ENCODE measurements at regions not wholly inside any gene's neighbourhood (a gene's known extent, or its start where the extent isn't known, plus 50 kb on each side); places are given as distances from the start of the nearest gene placed in this dataset.

GRCh38 chr11:69217276-69218105 is 61.8 kb downstream of the SMIM38 start:
- H3K9me3 Mint-ChIP-seq: no peaks in the 10 kb centered on the region
- peak; percentile 66 for DNase-seq (ENCODE audit: extremely low spot score, unreplicated experiment)

GRCh38 chr11:69218271-69218682 is 62.5 kb downstream of the SMIM38 start:
- no peaks in the 10 kb centered on the region for H3K9me3 Mint-ChIP-seq
- no peak for TF ChIP-seq CTCF (conservative IDR thresholded peaks at IDR 0.05)
- peaks cover 10% of the 10 kb centered on the region for H3K4me1 Mint-ChIP-seq (ENCODE audit: unreplicated experiment)
- H3K36me3 Mint-ChIP-seq: no peaks in the 10 kb centered on the region
- peak; percentile 55 for DNase-seq (ENCODE audit: extremely low spot score, unreplicated experiment)
- H3K27ac Mint-ChIP-seq: no peak overlapping the region
- no peak overlapping the region for H3K4me3 Mint-ChIP-seq
- H3K27me3 Mint-ChIP-seq: peaks cover 9% of the 10 kb centered on the region

More at GRCh38 chr11:69217276-69218105, 61.8 kb downstream of the SMIM38 start:
- no peak for TF ChIP-seq CTCF (conservative IDR thresholded peaks at IDR 0.05)
- Mint-ChIP-seq H3K4me3 (no peak overlapping the region), H3K36me3 (no peaks in the 10 kb centered on the region), H3K27ac (no peak overlapping the region), H3K27me3 (peaks cover 9% of the 10 kb centered on the region), H3K4me1 (ENCODE audit: unreplicated experiment) (peaks cover 13% of the 10 kb centered on the region)

GRCh38 chr11:69218946-69219720 is 63.4 kb downstream of the SMIM38 start:
- Mint-ChIP-seq H3K4me3 (no peak overlapping the region), H3K4me1 (ENCODE audit: unreplicated experiment) (peaks cover 10% of the 10 kb centered on the region)

GRCh38 chr11:69219991-69220390 is 64.3 kb downstream of the SMIM38 start:
- no peak for DNase-seq (ENCODE audit: extremely low spot score, unreplicated experiment)
- Mint-ChIP-seq H3K36me3 (no peaks in the 10 kb centered on the region), H3K27ac (no peak overlapping the region), H3K4me1 (ENCODE audit: unreplicated experiment) (peaks cover 10% of the 10 kb centered on the region), H3K4me3 (no peak overlapping the region), H3K27me3 (peaks cover 7% of the 10 kb centered on the region), H3K9me3 (no peaks in the 10 kb centered on the region)
- no peak for TF ChIP-seq CTCF (conservative IDR thresholded peaks at IDR 0.05)

More at GRCh38 chr11:69218946-69219720, 63.4 kb downstream of the SMIM38 start:
- TF ChIP-seq CTCF (conservative IDR thresholded peaks at IDR 0.05): no peak
- Mint-ChIP-seq H3K36me3 (no peaks in the 10 kb centered on the region), H3K9me3 (no peaks in the 10 kb centered on the region), H3K27me3 (peaks cover 9% of the 10 kb centered on the region), H3K27ac (no peak overlapping the region)
- DNase-seq (ENCODE audit: extremely low spot score, unreplicated experiment): peak; percentile 52

GRCh38 chr11:69220561-69221051 is 64.9 kb downstream of the SMIM38 start:
- TF ChIP-seq CTCF (conservative IDR thresholded peaks at IDR 0.05): no peak
- H3K27ac Mint-ChIP-seq: no peak overlapping the region
- no peak overlapping the region for H3K4me3 Mint-ChIP-seq
- H3K27me3 Mint-ChIP-seq: peaks cover 7% of the 10 kb centered on the region
- no peaks in the 10 kb centered on the region for H3K9me3 Mint-ChIP-seq
- DNase-seq (ENCODE audit: extremely low spot score, unreplicated experiment): peak; percentile 61
- H3K4me1 Mint-ChIP-seq (ENCODE audit: unreplicated experiment): peaks cover 10% of the 10 kb centered on the region
- no peaks in the 10 kb centered on the region for H3K36me3 Mint-ChIP-seq

Measured in type B pancreatic cell (in vitro differentiated cells).